ENCODE measurements at regions not wholly inside any gene's neighbourhood (a gene's known extent, or its start where the extent isn't known, plus 50 kb on each side); places are given as distances from the start of the nearest gene placed in this dataset.
"Not testable (repeated sequence)": the region's sequence is repeated elsewhere in the genome, so short reads cannot be mapped to it uniquely, and the experiment has no call there.

- ChIA-PET CTCF (no interaction called here), POLR2A (no interaction called here)
These were observed 58.0 kb upstream of the AHI1 start for GRCh38 chr6:135555550-135555949.

DNA sequence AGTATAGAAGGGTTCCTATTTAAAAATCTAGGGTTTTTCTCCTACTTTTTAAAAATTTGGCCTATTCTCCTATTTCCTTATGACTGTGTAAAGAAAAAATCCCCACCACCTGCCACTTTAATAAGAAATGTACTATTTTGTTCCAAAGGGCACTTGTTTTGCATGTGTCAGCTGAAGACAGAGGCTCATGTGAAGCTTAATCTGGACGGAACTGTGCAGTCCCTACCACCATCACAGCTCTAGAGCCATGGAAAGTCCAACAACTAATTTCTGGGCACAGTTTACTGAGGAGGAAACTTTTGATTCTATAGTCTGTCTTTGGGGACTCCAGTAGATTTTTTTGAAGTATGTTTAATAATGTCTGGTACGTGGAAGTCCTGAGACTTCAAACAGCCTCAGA, 60.0 kb upstream of the AHI1 start:
- POLR2A ChIA-PET, result no interaction called here
- CTCF ChIA-PET, result no interaction called here

DNA sequence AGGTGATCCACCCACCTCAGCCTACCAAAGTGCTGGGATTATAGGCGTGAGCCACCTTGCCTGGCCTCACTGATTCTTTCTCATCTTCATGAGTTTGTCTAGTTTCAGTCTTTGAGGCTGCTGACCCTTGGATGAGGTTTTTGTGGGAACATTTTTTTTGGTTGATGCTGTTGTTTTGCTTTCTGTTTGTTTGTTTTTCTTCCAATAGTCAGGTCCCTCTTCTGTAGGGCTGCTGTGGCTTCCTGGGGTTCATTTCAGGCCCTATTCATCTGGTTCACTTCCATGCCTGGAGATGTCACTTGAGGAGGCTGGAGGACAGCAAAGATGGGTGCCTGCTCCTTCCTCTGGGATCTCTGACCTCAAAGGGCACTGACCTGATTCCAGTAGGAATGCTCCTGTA, 68.1 kb upstream of the AHI1 start:
- POLR2A ChIA-PET, CTCF ChIA-PET: not testable (repeated sequence)

DNA sequence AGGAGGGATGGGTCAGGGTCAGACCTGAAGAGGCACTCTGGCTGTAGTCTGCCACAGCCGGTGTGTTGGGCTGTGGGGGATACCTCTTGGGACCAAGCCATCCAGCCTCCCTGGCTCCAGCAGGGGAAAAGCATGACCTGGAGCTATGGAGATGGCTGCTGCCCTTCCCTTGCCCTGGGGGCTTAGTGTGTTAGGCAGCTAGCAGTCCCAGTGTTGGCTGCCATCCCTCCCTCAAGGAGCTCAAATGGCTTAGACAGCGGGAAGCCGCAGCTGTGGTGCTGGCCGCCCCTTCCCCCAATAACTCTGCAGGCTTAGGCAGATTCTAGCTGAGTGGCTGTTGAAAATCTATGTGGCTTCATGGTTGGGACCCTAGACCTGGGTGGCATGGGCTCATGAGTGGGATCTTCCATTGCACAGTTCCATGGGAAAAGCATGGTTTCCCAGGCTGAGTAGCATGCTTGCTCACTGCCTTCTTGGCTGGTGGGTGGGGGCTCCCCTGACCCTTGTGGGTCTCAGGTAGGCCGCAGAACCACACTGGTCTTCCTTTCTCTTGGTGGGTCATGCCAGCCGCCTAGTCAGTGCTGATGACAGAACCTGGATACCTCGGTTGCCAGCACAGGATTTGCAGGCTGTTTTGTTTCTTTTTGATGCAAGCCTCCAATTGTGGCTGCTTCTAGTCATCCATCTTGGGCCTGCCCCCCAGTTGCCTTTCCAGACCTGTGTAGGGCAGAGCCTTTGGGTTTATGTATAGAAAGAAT, 69.0 kb upstream of the AHI1 start:
- ChIA-PET POLR2A (no interaction called here), CTCF (no interaction called here)

DNA sequence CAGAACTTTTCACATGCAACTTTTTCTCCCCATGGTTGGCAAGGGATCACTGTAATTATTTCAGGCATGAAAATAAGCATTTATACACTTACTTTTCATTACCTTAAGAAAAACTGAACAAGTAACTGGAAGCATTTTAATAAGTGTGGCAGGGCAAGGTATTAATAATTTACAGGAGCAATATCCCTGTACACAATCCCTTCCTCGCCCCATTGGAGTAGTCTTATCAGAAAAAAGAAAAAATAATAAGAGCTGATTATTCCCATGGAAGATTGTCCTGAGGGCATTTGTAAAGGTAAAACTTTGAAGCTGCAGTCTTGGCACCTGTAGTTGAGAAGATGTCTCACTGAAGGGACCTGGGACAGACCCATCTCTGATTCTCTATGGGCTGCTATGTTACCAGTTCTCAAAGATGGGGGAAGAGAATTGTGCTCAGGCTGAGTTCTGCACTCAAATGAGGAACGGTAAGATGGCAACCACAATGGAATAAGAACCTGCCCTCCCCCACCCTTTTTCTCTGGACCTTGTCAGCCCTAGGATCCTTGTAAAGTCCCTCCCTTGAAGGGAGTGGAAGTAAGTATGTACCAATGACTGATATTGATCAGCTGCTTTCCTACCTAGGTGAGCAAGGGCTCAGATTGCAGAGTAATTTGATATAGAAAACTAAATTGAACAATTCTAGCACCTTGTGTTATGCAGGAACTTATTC, 70.0 kb upstream of the AHI1 start:
- ChIA-PET POLR2A (interaction anchor here (0.6 kb wide), 1 partner anchor 1188 kb away, joined by 6 read pairs; no protein-coding TSS in a partner anchor), CTCF (no interaction called here)

DNA sequence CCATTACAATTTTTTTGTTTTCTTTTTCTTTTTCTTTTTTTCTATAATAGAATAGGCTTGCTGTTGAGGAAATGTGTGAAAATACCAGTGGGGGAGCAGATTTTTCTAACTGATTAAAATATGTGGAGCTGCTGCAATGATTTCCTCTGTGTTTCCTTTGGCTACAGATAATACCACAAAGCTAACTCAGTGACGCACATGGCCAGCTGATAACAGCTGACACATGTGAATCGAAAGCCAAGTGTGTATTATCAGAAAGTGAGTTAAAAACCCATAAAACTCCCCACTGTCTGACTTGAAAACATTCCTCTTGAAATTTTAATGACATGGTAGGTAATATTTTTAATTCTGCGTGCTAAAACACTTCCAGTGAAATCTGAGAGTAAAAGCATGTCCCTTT, 70.8 kb upstream of the AHI1 start:
- CTCF ChIA-PET, result no interaction called here

DNA sequence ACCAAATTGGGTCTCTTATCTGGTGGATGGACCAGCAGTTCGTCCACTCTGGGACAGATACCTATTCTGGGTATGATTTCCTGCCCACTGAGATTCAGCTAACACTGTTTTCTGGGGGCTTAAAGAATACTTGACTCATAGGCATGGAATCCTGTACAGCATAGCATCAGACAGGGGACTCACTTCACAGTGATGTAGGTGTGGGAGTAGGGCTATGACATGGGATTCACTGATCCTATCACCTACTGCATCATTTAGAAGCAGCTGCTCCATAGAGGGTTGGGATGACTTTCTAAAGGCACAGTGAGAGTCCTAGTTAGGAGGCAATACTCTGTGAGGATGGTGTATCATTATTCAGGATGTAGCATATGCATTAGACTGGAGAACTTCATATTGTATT, 74.5 kb upstream of the AHI1 start:
- ChIA-PET POLR2A (no interaction called here), CTCF (no interaction called here)

More for the DNA sequence above, 70.8 kb upstream of the AHI1 start:
- POLR2A ChIA-PET, result interaction anchor here (0.6 kb wide), 1 partner anchor 1187 kb away, joined by 6 read pairs; no protein-coding TSS in a partner anchor

DNA sequence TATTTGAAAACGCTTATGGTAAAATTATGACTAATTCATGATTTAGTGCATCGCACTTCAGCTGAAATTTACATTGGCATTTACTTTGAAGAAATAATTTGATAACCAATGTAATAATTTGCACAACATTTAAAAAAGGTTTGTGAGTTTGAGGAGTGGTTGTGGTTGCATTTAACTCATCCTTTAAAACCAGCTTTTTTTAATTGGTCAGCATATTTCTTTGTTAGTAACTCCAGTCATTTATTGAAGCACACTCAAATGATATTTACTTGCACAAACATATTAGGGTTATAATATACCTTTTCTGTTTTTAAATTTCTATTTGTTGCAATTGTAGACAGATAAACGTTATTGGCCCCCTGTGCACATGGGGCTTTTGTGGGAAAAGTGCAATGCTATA, 78.1 kb upstream of the AHI1 start:
- POLR2A ChIA-PET, result no interaction called here

GRCh38 chr6:135576055-135576454, 78.5 kb upstream of the AHI1 start:
- CTCF ChIA-PET, result no interaction called here

More for the DNA sequence above, 78.1 kb upstream of the AHI1 start:
- CTCF ChIA-PET, result no interaction called here

GRCh38 chr6:135577059-135577538, 79.6 kb upstream of the AHI1 start:
- CTCF ChIA-PET, result interaction anchor here (0.7 to 1.1 kb wide), 2 partner anchors 39 to 420 kb away, joined by 3 to 5 read pairs; no protein-coding TSS in a partner anchor
- POLR2A ChIA-PET, result interaction anchor here (0.6 to 1.1 kb wide), 3 partner anchors 47 to 462 kb away, joined by 3 to 4 read pairs (median 4); no protein-coding TSS in a partner anchor

More at GRCh38 chr6:135576055-135576454, 78.5 kb upstream of the AHI1 start:
- POLR2A ChIA-PET, result no interaction called here

DNA sequence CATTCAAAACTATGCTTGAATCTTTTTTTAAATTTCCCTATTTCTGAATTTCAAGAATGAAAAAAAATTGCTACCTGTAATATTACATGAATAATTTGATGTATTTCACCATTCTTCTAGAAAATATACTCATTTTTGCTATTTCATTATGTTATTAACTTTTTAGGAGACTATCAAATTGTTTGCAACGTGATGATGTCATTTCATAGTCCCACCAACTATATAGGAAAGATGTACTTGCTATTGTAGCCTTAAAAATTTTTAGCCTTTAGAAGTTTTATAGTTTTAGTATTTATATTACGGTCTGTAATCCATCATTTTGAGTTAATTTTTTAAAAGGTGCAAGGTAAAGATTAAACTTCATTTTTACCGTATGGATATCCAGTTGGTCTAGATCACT, 81.4 kb upstream of the AHI1 start:
- ChIA-PET POLR2A (no interaction called here), CTCF (no interaction called here)

DNA sequence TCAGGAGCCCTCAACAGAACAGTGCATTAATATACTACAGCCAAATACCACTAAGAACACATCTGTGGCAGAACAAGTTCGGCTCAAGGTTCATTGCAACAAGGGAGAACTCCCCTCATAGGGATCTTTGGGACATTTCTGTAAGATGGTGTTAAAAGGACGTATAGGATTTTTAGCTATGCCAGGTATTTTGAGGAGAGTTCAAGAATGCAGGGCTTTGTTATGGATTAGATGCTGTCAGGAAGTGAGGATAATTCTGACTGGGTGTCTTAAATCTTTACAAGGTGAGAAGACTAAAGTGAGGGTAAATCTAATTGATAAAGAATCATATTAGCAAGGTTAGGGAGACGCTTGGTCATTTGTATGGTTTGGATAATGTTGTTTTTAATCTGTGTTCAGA, 83.7 kb upstream of the AHI1 start:
- ChIA-PET POLR2A (no interaction called here), CTCF (no interaction called here)

GRCh38 chr6:135583256-135583761, 85.8 kb upstream of the AHI1 start:
- POLR2A ChIA-PET, result no interaction called here
- CTCF ChIA-PET, result interaction anchor here (0.6 kb wide), 1 partner anchor 846 kb away, joined by 4 read pairs; no protein-coding TSS in a partner anchor

GRCh38 chr6:135586388-135586787, 88.8 kb upstream of the AHI1 start:
- POLR2A ChIA-PET, result no interaction called here
- CTCF ChIA-PET, result no interaction called here

GRCh38 chr6:135586844-135587243, 89.3 kb upstream of the AHI1 start:
- CTCF ChIA-PET, result no interaction called here
- POLR2A ChIA-PET, result no interaction called here

- ChIA-PET POLR2A (no interaction called here), CTCF (no interaction called here)
These were observed 94.7 kb upstream of the AHI1 start for GRCh38 chr6:135592276-135592675.

DNA sequence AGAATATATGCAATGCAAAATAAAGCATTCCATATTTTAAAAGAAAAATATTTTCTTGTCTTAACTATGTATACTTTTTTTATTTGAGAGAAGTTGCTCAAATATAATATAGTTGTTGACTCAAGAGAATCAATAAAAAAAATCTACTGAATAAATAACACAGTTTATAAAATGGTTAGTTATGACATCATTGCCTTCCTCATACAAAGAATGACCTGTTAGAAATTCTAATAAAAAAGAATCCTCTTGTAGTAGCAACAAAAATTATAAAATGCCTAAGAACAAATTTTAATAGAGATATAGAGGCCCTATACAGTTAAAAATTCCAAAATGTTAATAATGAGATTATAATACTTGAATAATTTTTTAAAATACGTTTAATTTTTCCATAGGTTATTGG, 96.5 kb upstream of the AHI1 start:
- CTCF ChIA-PET, result no interaction called here
- POLR2A ChIA-PET, result no interaction called here

GRCh38 chr6:135600086-135600702, 102.7 kb upstream of the AHI1 start:
- POLR2A ChIA-PET, result interaction anchor here (0.6 kb wide), 1 partner anchor 81 kb away, joined by 3 read pairs; no protein-coding TSS in a partner anchor
- CTCF ChIA-PET, result no interaction called here

GRCh38 chr6:135600931-135601330, 103.4 kb upstream of the AHI1 start:
- POLR2A ChIA-PET, result interaction anchor here (0.6 kb wide), 1 partner anchor 80 kb away, joined by 3 read pairs; no protein-coding TSS in a partner anchor
- CTCF ChIA-PET, result no interaction called here

GRCh38 chr6:135601857-135602256, 104.3 kb upstream of the AHI1 start:
- CTCF ChIA-PET, result no interaction called here
- POLR2A ChIA-PET, result no interaction called here

All from activated CD8-positive, alpha-beta memory T cell treated with anti-CD3 and anti-CD28 coated beads for 36 hours (primary cell).